Endodermal cell (in vitro differentiated cells): ENCODE measurements at regions not wholly inside any gene's neighbourhood (a gene's known extent, or its start where the extent isn't known, plus 50 kb on each side); places are given as distances from the start of the nearest gene placed in this dataset.

Experiments
- DNase-seq: peaks from one replicate; pipeline ENCODE4 v3.0.0-alpha.2; 2017
- H3K27ac ChIP-seq: 2 replicates; pipeline ENCODE4 v1.5.1; 2013; ENCODE audit warnings: mild to moderate bottlenecking, low read depth, low read length, moderate library complexity
- H3K27me3 ChIP-seq: 2 replicates; pipeline ENCODE4 v1.6.1; 2013; ENCODE audit warnings: mild to moderate bottlenecking, low read length, moderate library complexity; ENCODE audit not compliant: insufficient read depth, control insufficient read depth, poor library complexity, severe bottlenecking
- H3K36me3 ChIP-seq: 2 replicates; pipeline ENCODE4 v1.7.0; 2013; ENCODE audit warnings: mild to moderate bottlenecking, low read length, moderate library complexity; ENCODE audit not compliant: control insufficient read depth, insufficient read depth
- H3K4me1 ChIP-seq: one replicate; pipeline ENCODE4 v1.7.0; 2013; ENCODE audit warnings: low read length; ENCODE audit not compliant: control insufficient read depth, insufficient read depth
- H3K4me3 ChIP-seq: 2 replicates; pipeline ENCODE4 v1.5.1; 2013; ENCODE audit warnings: mild to moderate bottlenecking, low read length, moderate library complexity
- H3K9ac ChIP-seq: 2 replicates; pipeline ENCODE4 v1.6.1; 2013; ENCODE audit warnings: mild to moderate bottlenecking, low read length, moderate library complexity; ENCODE audit not compliant: poor library complexity, severe bottlenecking; ENCODE audit errors: extremely low read depth
- H3K9me3 ChIP-seq: 2 replicates; pipeline ENCODE4 v1.6.1; 2013; ENCODE audit warnings: mild to moderate bottlenecking, low read length, moderate library complexity; ENCODE audit not compliant: control insufficient read depth
- H3K27ac Mint-ChIP-seq: 2 replicates; pipeline ENCODE4 v1.8.0; 2020; ENCODE audit warnings: mixed read lengths
- H3K27me3 Mint-ChIP-seq: 2 replicates; pipeline ENCODE4 v1.8.0; 2021; ENCODE audit warnings: mild to moderate bottlenecking, mixed read lengths; ENCODE audit not compliant: insufficient read depth
- H3K36me3 Mint-ChIP-seq: 2 replicates; pipeline ENCODE4 v1.8.0; 2020; ENCODE audit warnings: low read depth, mixed read lengths
- H3K4me1 Mint-ChIP-seq: 2 replicates; pipeline ENCODE4 v1.8.0; 2020; ENCODE audit warnings: mixed read lengths
- H3K4me3 Mint-ChIP-seq: 2 replicates; pipeline ENCODE4 v1.8.0; 2020; ENCODE audit warnings: mild to moderate bottlenecking, moderate library complexity, mixed read lengths
- H3K9me3 Mint-ChIP-seq: 2 replicates; pipeline ENCODE4 v1.8.0; 2020; ENCODE audit warnings: mild to moderate bottlenecking, mixed read lengths
- WGBS, 2 experiments: methylation state at CpG; one replicate each; pipeline versions ENCODE4 v1.1.5 to v1.1.7; 2013; ENCODE audit warnings: missing lambda C conversion rate in 2 of 2, mixed read lengths in 1 of 2; ENCODE audit not compliant: insufficient coverage in 1 of 2, insufficient read length in 1 of 2; 5-methylcytosine and 5-hydroxymethylcytosine counted together
- TF ChIP-seq, protein P1 (sequence below): fragments of 200-600 bp; sonication (generic); conservative IDR thresholded peaks from 2 replicates; pipeline ENCODE4 v1.5.0; 2021; ENCODE audit warnings: antibody characterized with exemption, mild to moderate bottlenecking

DNA sequence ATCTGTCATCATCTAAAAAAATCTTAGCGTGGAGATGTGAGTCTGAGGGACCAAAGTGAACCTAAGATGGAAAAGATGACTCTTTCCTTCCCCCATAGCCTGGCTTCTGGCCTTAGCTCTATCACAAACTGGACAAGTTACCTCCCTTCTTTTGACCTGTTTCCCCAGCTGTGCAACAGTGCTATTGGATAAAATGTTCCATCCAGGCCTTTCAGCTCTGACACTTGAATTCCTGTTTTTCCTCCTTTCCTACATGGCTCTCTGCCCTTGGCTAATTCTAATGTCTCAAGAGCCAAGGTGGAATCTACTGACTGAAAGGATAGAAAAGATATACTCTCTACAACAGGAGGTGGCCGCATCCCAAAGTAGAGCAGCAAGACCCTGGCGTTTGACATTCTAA, 84.5 kb upstream of the ARHGEF9 start:
- Histone ChIP-seq H3K4me3 (no peak overlapping the region), H3K4me1 (no peaks in the 10 kb centered on the region), H3K9ac (no peak overlapping the region), H3K27me3 (no peaks in the 10 kb centered on the region), H3K27ac (no peak overlapping the region), H3K9me3 (no peaks in the 10 kb centered on the region), H3K36me3 (no peaks in the 10 kb centered on the region)
- H3K36me3 Mint-ChIP-seq = no peaks in the 10 kb centered on the region
- WGBS, 2 experiments = 93% methylated on average over 3 of the region's 3 CpGs; no CpG with 5 or more reads in 1 of the 2 experiments
- H3K4me3 Mint-ChIP-seq = no peak overlapping the region
- no peaks in the 10 kb centered on the region for H3K4me1 Mint-ChIP-seq
- H3K27ac Mint-ChIP-seq = no peak overlapping the region
- no peak for DNase-seq
- TF ChIP-seq, protein P1, sequence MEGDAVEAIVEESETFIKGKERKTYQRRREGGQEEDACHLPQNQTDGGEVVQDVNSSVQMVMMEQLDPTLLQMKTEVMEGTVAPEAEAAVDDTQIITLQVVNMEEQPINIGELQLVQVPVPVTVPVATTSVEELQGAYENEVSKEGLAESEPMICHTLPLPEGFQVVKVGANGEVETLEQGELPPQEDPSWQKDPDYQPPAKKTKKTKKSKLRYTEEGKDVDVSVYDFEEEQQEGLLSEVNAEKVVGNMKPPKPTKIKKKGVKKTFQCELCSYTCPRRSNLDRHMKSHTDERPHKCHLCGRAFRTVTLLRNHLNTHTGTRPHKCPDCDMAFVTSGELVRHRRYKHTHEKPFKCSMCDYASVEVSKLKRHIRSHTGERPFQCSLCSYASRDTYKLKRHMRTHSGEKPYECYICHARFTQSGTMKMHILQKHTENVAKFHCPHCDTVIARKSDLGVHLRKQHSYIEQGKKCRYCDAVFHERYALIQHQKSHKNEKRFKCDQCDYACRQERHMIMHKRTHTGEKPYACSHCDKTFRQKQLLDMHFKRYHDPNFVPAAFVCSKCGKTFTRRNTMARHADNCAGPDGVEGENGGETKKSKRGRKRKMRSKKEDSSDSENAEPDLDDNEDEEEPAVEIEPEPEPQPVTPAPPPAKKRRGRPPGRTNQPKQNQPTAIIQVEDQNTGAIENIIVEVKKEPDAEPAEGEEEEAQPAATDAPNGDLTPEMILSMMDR = no peak
- peaks cover 67% of the 10 kb centered on the region for H3K9me3 Mint-ChIP-seq
- peaks cover 2% of the 10 kb centered on the region for H3K27me3 Mint-ChIP-seq

DNA sequence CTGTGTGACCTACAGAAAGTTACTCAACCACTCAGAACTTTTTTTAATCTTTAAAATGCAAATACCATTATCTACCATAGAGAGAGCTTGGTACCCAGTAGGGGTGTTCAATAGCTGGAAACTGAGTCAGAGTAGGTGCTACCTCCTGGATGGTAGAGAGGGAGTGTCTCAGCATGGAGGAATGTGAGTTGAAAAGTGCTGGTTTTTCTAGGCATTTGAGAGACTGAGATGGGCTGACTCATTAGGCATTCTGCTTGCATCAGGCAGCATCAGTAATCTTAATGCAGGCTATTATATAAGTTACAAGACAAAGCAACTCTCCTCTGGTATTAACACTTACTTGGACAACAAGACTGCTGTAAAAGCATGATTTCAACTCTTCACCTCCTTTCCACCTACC, 70.9 kb upstream of the ARHGEF9 start:
- H3K27me3 ChIP-seq = no peaks in the 10 kb centered on the region
- H3K36me3 ChIP-seq = no peaks in the 10 kb centered on the region
- TF ChIP-seq, protein P1 = no peak
- Mint-ChIP-seq H3K27ac (no peak overlapping the region), H3K4me1 (peaks cover 4% of the 10 kb centered on the region), H3K9me3 (peaks cover 49% of the 10 kb centered on the region), H3K4me3 (no peak overlapping the region), H3K36me3 (no peaks in the 10 kb centered on the region), H3K27me3 (peaks cover 21% of the 10 kb centered on the region)
- H3K4me1 ChIP-seq = no peaks in the 10 kb centered on the region
- no peak overlapping the region for H3K9ac ChIP-seq
- no peak for DNase-seq
- H3K9me3 ChIP-seq = no peaks in the 10 kb centered on the region
- no peak overlapping the region for H3K27ac ChIP-seq
- H3K4me3 ChIP-seq = no peak overlapping the region

DNA sequence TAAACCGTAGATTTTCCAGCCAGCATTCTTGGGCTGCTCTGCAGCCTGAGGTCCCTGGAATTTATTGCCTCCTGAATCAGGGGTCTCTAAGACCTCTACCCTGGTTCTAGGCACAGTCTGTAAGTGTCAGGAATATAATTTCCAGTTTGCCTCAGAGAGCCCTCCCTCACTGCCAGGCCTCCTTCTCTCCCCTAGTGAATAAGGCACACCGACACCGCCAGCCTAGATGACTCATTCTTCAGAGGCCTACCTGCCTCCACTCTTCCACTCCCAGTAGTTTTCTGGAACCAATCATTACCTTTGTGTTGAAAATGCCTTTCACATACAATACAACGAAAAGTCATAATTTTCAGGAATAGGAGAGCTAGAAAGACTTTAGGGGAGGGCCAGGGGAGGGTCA, 50.3 kb upstream of the ARHGEF9 start:
- H3K27ac ChIP-seq = no peak overlapping the region
- Mint-ChIP-seq H3K36me3 (no peaks in the 10 kb centered on the region), H3K9me3 (peaks cover 89% of the 10 kb centered on the region), H3K4me3 (no peak overlapping the region), H3K27me3 (no peaks in the 10 kb centered on the region), H3K4me1 (no peaks in the 10 kb centered on the region), H3K27ac (no peak overlapping the region)
- TF ChIP-seq, protein P1 = no peak
- H3K9me3 ChIP-seq = no peaks in the 10 kb centered on the region
- H3K36me3 ChIP-seq = no peaks in the 10 kb centered on the region
- no peaks in the 10 kb centered on the region for H3K4me1 ChIP-seq
- no peak overlapping the region for H3K4me3 ChIP-seq
- no peaks in the 10 kb centered on the region for H3K27me3 ChIP-seq
- H3K9ac ChIP-seq = no peak overlapping the region
- no peak for DNase-seq
- 68% methylated on average over 4 of the region's 4 CpGs; no CpG with 5 or more reads in 1 of the 2 experiments for WGBS, 2 experiments
